H1 (cell line): ENCODE measurements at regions not wholly inside any gene's neighbourhood (a gene's known extent, or its start where the extent isn't known, plus 50 kb on each side); places are given as distances from the start of the nearest gene placed in this dataset.

Source experiments
- BRCA1 ChIP-seq: IDR thresholded peaks from 2 replicates; pipeline ENCODE4 v1.6.1; 2012; ENCODE audit warnings: low read depth, low read length, improper control_type of control experiment
- CBX5 ChIP-seq: fragments of 300-800, 300-1000 bp; sonication (generic); IDR thresholded peaks from 2 replicates; pipeline ENCODE4 v1.7.1; 2016; ENCODE audit warnings: antibody characterized with exemption, low read length, low read depth
- JUND ChIP-seq: IDR thresholded peaks from 2 replicates; pipeline ENCODE4 v1.6.1; 2011; ENCODE audit warnings: mild to moderate bottlenecking, improper control_type of control experiment, low read length
- SIX5 ChIP-seq: IDR thresholded peaks from 2 replicates; pipeline ENCODE4 v1.6.1; 2011; ENCODE audit warnings: mild to moderate bottlenecking, low read depth, low read length
- TAF7 ChIP-seq: optimal IDR thresholded peaks from 2 replicates; pipeline ENCODE3; 2011; ENCODE audit warnings: low read depth, mild to moderate bottlenecking, inconsistent platforms, low read length, moderate library complexity, borderline replicate concordance

- TF ChIP-seq SIX5: no peak
- TF ChIP-seq BRCA1: no peak
- no peak for TF ChIP-seq JUND
- no peak for TF ChIP-seq TAF7
- TF ChIP-seq CBX5: no peak
Measured at GRCh38 chrX:46380148-46380752, 165.0 kb downstream of the ZNF674 start (continued).
